ENCODE measurements at regions not wholly inside any gene's neighbourhood (a gene's known extent, or its start where the extent isn't known, plus 50 kb on each side); places are given as distances from the start of the nearest gene placed in this dataset.
A peak's percentile ranks its signal among the peaks of the same experiment; 100 is the strongest.

- H3K27ac ChIP-seq = no peak overlapping the region
- peak overlapping the region; percentile 85 for H3K4me3 ChIP-seq
- TF ChIP-seq CTCF (IDR thresholded peaks at IDR 0.05) = no peak
- DNase-seq (ENCODE audit: low spot score) = no peak
Measured at GRCh38 chr7:65251851-65252620, 121.6 kb upstream of the ZNF92 start.

- TF ChIP-seq CTCF (IDR thresholded peaks at IDR 0.05) = no peak
- no peak for DNase-seq (ENCODE audit: low spot score)
- Histone ChIP-seq H3K4me3 (no peak overlapping the region), H3K27ac (no peak overlapping the region)
Measured at GRCh38 chr7:65250697-65251395, 122.8 kb upstream of the ZNF92 start.

DNA sequence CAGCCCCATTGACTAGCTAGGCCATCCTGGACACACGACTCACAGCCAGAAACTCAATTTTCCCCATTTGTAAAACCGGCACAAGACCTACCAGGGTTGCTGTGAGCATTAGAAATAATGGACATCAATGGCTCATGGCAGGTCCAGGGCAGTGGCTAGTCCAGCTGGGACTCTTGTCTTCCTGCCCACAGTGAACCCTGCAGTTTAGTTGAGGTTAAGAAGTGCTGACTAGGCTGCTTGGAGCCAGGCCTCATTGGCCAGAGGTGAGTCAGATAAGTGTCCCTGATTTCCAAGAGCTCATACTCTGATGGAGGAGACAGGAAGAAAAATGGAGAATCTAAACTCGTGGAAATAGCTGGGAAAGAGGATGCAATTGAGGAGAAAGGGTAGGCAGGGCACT is 123.4 kb upstream of the ZNF92 start:
- H3K27ac ChIP-seq = no peak overlapping the region
- no peak for DNase-seq (ENCODE audit: low spot score)
- H3K4me3 ChIP-seq = no peak overlapping the region
- TF ChIP-seq CTCF (IDR thresholded peaks at IDR 0.05) = no peak

- no peak overlapping the region for H3K4me3 ChIP-seq
- no peak overlapping the region for H3K27ac ChIP-seq
- no peak for TF ChIP-seq CTCF (IDR thresholded peaks at IDR 0.05)
- no peak for DNase-seq (ENCODE audit: low spot score)
Measured at GRCh38 chr7:65247491-65247890, 126.2 kb upstream of the ZNF92 start.

DNA sequence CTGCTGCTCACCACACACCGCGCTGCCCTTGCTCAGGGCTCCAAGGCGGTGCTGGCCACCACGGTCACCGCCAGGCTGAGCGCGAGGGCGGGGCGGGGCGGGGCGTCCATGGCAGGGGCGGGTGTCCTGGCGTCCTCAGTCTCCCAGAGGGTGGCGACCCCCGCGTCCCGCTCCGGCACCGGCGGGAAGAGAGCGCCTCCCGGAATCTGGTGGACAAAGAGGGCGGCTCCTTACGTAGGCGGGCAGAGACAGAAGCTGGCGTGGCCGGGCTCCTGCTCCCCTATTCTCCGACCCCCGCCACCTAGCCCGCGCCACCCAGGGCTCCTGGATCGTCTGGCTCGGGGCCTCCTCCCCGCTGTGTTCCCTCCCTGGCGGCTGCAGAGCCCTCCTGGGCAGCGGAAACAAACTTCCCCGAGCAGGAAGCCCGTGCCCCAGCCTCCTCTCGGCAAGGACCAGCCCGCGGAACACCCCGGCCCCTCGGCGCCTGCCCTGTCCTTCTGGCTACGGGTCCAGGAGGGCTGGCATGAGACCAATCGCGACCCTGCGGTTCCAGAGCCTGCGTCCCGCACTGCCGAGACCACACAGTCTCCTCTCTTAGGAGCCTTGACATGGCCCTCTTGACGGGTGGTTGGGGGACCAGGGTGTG is 133.8 kb upstream of the ZNF92 start:
- Histone ChIP-seq H3K4me3 (peak overlapping the region; percentile 63), H3K27ac (no peak overlapping the region)
- DNase-seq (ENCODE audit: low spot score) = no peak
- TF ChIP-seq CTCF (IDR thresholded peaks at IDR 0.05) = no peak

DNA sequence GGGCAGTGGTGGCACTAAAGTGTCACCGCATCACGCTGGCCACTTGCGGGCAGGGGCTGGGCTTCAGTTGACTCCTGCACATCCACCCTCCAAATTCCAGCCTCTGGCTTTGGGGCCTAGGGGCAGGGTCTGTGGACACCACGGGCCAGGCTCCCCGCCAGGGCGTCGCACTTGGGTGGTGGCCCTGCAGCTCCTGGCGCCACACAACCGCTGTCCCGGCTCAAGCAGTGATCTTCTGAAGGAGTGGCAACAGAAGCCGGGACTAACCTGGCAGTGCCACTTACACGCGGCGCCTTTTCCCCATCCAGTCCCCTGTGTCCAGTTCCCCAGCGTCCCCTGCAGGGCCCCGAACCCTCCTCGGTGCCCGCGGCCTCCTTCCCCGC is 134.3 kb upstream of the ZNF92 start:
- TF ChIP-seq CTCF (IDR thresholded peaks at IDR 0.05) = no peak
- Histone ChIP-seq H3K27ac (no peak overlapping the region), H3K4me3 (peak overlapping the region; percentile 63)
- no peak for DNase-seq (ENCODE audit: low spot score)

Measured in coronary artery (tissue), 2 donors.